ENCODE measurements at regions not wholly inside any gene's neighbourhood (a gene's known extent, or its start where the extent isn't known, plus 50 kb on each side); places are given as distances from the start of the nearest gene placed in this dataset.
"Not testable (repeated sequence)": the region's sequence is repeated elsewhere in the genome, so short reads cannot be mapped to it uniquely, and the experiment has no call there.

- H2AFZ ChIP-seq (ENCODE audit: low read depth, low read length, severe bottlenecking), result no peak overlapping the region
- H3K27me3 ChIP-seq (ENCODE audit: low read length), result no peaks in the 10 kb centered on the region
- no peaks in the 10 kb centered on the region for H3K9me2 ChIP-seq (replicated peaks; ENCODE audit: insufficient read depth, low read length)
- H3F3A ChIP-seq (ENCODE audit: insufficient read depth), result no peaks in the 10 kb centered on the region
- H3K79me2 ChIP-seq (ENCODE audit: insufficient read depth, low read length), result no peaks in the 10 kb centered on the region
- no peak overlapping the region for H3K4me3 ChIP-seq (ENCODE audit: insufficient read depth, low read length, poor library complexity, severe bottlenecking)
- H3K4me2 ChIP-seq (ENCODE audit: low read depth, low read length, poor library complexity, severe bottlenecking), result no peak overlapping the region
- no peaks in the 10 kb centered on the region for H3K9me3 ChIP-seq (ENCODE audit: insufficient read depth, low read length)
- H3K36me3 ChIP-seq (ENCODE audit: low read length), result no peaks in the 10 kb centered on the region
- TF ChIP-seq EZH2phosphoT487 (conservative IDR thresholded peaks at IDR 0.05; ENCODE audit: low read length), result no peak
- TF ChIP-seq CTCF (IDR thresholded peaks at IDR 0.05; ENCODE audit: insufficient read depth, low read length, poor library complexity, severe bottlenecking), result no peak
- H4K20me1 ChIP-seq (ENCODE audit: low read depth, low read length), result no peaks in the 10 kb centered on the region
- H3K9ac ChIP-seq (ENCODE audit: low read length), result no peak overlapping the region
- H3K27ac ChIP-seq (ENCODE audit: low read depth, low read length), result no peak overlapping the region
These were observed 698.7 kb upstream of the GOLIM4 start for GRCh38 chr3:168794427-168794826.

GRCh38 chr3:168782193-168782592 is 686.5 kb upstream of the GOLIM4 start:
- Histone ChIP-seq H3K27ac (ENCODE audit: low read depth, low read length) (no peak overlapping the region), H3K36me3 (ENCODE audit: low read length) (no peaks in the 10 kb centered on the region), H3K4me3 (ENCODE audit: insufficient read depth, low read length, poor library complexity, severe bottlenecking) (no peak overlapping the region), H3K9me3 (ENCODE audit: insufficient read depth, low read length) (no peaks in the 10 kb centered on the region), H3K4me2 (ENCODE audit: low read depth, low read length, poor library complexity, severe bottlenecking) (no peak overlapping the region), H4K20me1 (ENCODE audit: low read depth, low read length) (no peaks in the 10 kb centered on the region), H3K9ac (ENCODE audit: low read length) (no peak overlapping the region), H3K27me3 (ENCODE audit: low read length) (no peaks in the 10 kb centered on the region), H3F3A (ENCODE audit: insufficient read depth) (no peaks in the 10 kb centered on the region), H2AFZ (ENCODE audit: low read depth, low read length, severe bottlenecking) (no peak overlapping the region), H3K9me2 (replicated peaks; ENCODE audit: insufficient read depth, low read length) (no peaks in the 10 kb centered on the region), H3K79me2 (ENCODE audit: insufficient read depth, low read length) (no peaks in the 10 kb centered on the region)
- TF ChIP-seq CTCF (IDR thresholded peaks at IDR 0.05; ENCODE audit: insufficient read depth, low read length, poor library complexity, severe bottlenecking), result no peak
- no peak for TF ChIP-seq EZH2phosphoT487 (conservative IDR thresholded peaks at IDR 0.05; ENCODE audit: low read length)

- H3F3A ChIP-seq (ENCODE audit: insufficient read depth); H3K4me3 ChIP-seq (ENCODE audit: insufficient read depth, low read length, poor library complexity, severe bottlenecking); H3K4me2 ChIP-seq (ENCODE audit: low read depth, low read length, poor library complexity, severe bottlenecking); H3K79me2 ChIP-seq (ENCODE audit: insufficient read depth, low read length); H3K9me2 ChIP-seq (replicated peaks; ENCODE audit: insufficient read depth, low read length); H2AFZ ChIP-seq (ENCODE audit: low read depth, low read length, severe bottlenecking); H3K9ac ChIP-seq (ENCODE audit: low read length); H4K20me1 ChIP-seq (ENCODE audit: low read depth, low read length); H3K27ac ChIP-seq (ENCODE audit: low read depth, low read length); H3K27me3 ChIP-seq (ENCODE audit: low read length); H3K36me3 ChIP-seq (ENCODE audit: low read length); H3K9me3 ChIP-seq (ENCODE audit: insufficient read depth, low read length): not testable (repeated sequence)
These were observed 684.4 kb upstream of the GOLIM4 start for GRCh38 chr3:168779970-168780645.

- Histone ChIP-seq H3K9me2 (replicated peaks; ENCODE audit: insufficient read depth, low read length) (no peaks in the 10 kb centered on the region), H3K4me2 (ENCODE audit: low read depth, low read length, poor library complexity, severe bottlenecking) (no peak overlapping the region), H3K27ac (ENCODE audit: low read depth, low read length) (no peak overlapping the region), H2AFZ (ENCODE audit: low read depth, low read length, severe bottlenecking) (no peak overlapping the region), H3K79me2 (ENCODE audit: insufficient read depth, low read length) (no peaks in the 10 kb centered on the region), H3K9me3 (ENCODE audit: insufficient read depth, low read length) (no peaks in the 10 kb centered on the region), H3K27me3 (ENCODE audit: low read length) (no peaks in the 10 kb centered on the region), H3K9ac (ENCODE audit: low read length) (no peak overlapping the region), H4K20me1 (ENCODE audit: low read depth, low read length) (no peaks in the 10 kb centered on the region), H3F3A (ENCODE audit: insufficient read depth) (no peaks in the 10 kb centered on the region), H3K36me3 (ENCODE audit: low read length) (no peaks in the 10 kb centered on the region), H3K4me3 (ENCODE audit: insufficient read depth, low read length, poor library complexity, severe bottlenecking) (no peak overlapping the region)
- TF ChIP-seq CTCF (IDR thresholded peaks at IDR 0.05; ENCODE audit: insufficient read depth, low read length, poor library complexity, severe bottlenecking) (no peak), EZH2phosphoT487 (conservative IDR thresholded peaks at IDR 0.05; ENCODE audit: low read length) (no peak)
These were observed 658.0 kb upstream of the GOLIM4 start for GRCh38 chr3:168753724-168754123.
